Ovary (tissue), 7 donors: ENCODE measurements at regions not wholly inside any gene's neighbourhood (a gene's known extent, or its start where the extent isn't known, plus 50 kb on each side); places are given as distances from the start of the nearest gene placed in this dataset.
"Not testable (repeated sequence)": the region's sequence is repeated elsewhere in the genome, so short reads cannot be mapped to it uniquely, and the experiment has no call there.

Experiments used
- DNase-seq, 5 donors: peaks; one replicate each; pipeline ENCODE4 v3.0.0-alpha.2; 2019 to 2020
- H3K27ac ChIP-seq, 2 donors: fragments of 200-600 bp; one replicate each; pipeline versions ENCODE4 v1.5.1 to v1.8.0; 2019 to 2022
- H3K27me3 ChIP-seq: fragments of 200-600 bp; one replicate; pipeline ENCODE4 v1.8.0; 2022
- H3K36me3 ChIP-seq: fragments of 200-600 bp; sonication (generic); one replicate; pipeline ENCODE4 v1.5.1; 2019
- H3K4me1 ChIP-seq: one replicate; pipeline ENCODE4 v1.8.1; 2013; ENCODE audit warnings: mild to moderate bottlenecking, moderate library complexity; ENCODE audit not compliant: insufficient read depth
- H3K4me3 ChIP-seq: fragments of 200-600 bp; sonication (generic); one replicate; pipeline ENCODE4 v1.5.1; 2017
- H3K9me3 ChIP-seq, 2 donors: fragments of 200-600 bp in 1 of 2; sonication (generic) in 1 of 2; one replicate each; pipeline versions ENCODE4 v1.5.1 to v1.8.1; 2013 to 2019; ENCODE audit warnings: mild to moderate bottlenecking in 1 of 2, moderate library complexity in 1 of 2
- EP300 ChIP-seq: sonication (generic); formaldehyde crosslinking; IDR thresholded peaks from one replicate; pipeline ENCODE4 v1.6.1; 2017; ENCODE audit warnings: antibody characterized with exemption
- POLR2A ChIP-seq: fragments of 450-650 bp; IDR thresholded peaks from one replicate; pipeline ENCODE4 v1.6.1; 2017; ENCODE audit warnings: antibody characterized with exemption, mild to moderate bottlenecking, moderate library complexity
- WGBS, 3 donors: extraction: QIAGEN DNeasy Blood & Tissue Kit in 1 of 3; methylation state at CpG; one replicate each; pipeline versions ENCODE4 v1.1.5 to v1.1.7; 2013 to 2017; 5-methylcytosine and 5-hydroxymethylcytosine counted together
- intact Hi-C, 4 donors: fragments of 100-400 bp; cut with DNase I; formaldehyde crosslinking; loops; one replicate each; pipeline versions ENCODE4 v1.11.0 to v1.15.1; 2022 to 2023
- TF ChIP-seq, protein P1 (sequence below), 3 donors: fragments of 450-650 bp in 2 of 3; fragments of 200-600 bp in 1 of 3; IDR thresholded peaks; one replicate each; pipeline versions ENCODE4 v1.5.1 to v1.8.0; 2016 to 2022; ENCODE audit warnings: antibody characterized with exemption in 3 of 3, mild to moderate bottlenecking in 1 of 3
- donor health status: DM: no; HTN: no; CAD: no; lungs with moderate emphysema.
- donor health status: DM: no; HTN: no; CAD: no.
- donor health status: Bipolar disorder and iron deficiency.
- donor health status: DM: no; HTN: no; CAD: no.
- donor health status: DM: yes; HTN: yes; CAD: no.

DNA sequence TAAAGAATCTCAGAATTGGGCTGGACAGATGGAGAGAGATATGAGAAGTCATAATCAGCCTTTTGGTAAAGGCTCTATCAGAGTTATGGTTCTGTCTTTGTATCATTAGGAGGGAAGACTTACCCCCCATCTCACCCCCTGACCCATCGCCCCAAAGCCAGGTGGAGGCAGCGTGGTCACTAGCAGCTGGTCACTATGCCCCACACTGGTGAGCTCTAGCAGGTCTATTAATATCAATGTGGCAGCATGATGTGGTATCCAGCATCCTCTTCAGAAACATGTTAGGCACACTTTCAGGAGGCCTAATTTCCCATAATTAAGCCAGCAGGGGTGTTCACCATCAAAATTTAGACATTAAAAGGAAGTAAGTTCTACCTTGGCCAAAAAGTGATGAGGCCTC is 183.8 kb upstream of the COX10 start:
- WGBS, 3 donors = 68 to 97% (median 94%) methylated on average over 2 of the region's 2 CpGs
- intact Hi-C loops = no loop called here
- H3K4me3 ChIP-seq = no peak overlapping the region
- no peaks in the 10 kb centered on the region for H3K27me3 ChIP-seq
- H3K4me1 ChIP-seq = peaks cover 1% of the 10 kb centered on the region
- DNase-seq = no peak
- no peak overlapping the region for H3K27ac ChIP-seq
- H3K36me3 ChIP-seq = no peaks in the 10 kb centered on the region
- TF ChIP-seq EP300 = no peak
- TF ChIP-seq, protein P1, sequence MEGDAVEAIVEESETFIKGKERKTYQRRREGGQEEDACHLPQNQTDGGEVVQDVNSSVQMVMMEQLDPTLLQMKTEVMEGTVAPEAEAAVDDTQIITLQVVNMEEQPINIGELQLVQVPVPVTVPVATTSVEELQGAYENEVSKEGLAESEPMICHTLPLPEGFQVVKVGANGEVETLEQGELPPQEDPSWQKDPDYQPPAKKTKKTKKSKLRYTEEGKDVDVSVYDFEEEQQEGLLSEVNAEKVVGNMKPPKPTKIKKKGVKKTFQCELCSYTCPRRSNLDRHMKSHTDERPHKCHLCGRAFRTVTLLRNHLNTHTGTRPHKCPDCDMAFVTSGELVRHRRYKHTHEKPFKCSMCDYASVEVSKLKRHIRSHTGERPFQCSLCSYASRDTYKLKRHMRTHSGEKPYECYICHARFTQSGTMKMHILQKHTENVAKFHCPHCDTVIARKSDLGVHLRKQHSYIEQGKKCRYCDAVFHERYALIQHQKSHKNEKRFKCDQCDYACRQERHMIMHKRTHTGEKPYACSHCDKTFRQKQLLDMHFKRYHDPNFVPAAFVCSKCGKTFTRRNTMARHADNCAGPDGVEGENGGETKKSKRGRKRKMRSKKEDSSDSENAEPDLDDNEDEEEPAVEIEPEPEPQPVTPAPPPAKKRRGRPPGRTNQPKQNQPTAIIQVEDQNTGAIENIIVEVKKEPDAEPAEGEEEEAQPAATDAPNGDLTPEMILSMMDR (IDR thresholded peaks at IDR 0.05) = no peak
- TF ChIP-seq POLR2A = no peak
- H3K9me3 ChIP-seq = no peaks in the 10 kb centered on the region

DNA sequence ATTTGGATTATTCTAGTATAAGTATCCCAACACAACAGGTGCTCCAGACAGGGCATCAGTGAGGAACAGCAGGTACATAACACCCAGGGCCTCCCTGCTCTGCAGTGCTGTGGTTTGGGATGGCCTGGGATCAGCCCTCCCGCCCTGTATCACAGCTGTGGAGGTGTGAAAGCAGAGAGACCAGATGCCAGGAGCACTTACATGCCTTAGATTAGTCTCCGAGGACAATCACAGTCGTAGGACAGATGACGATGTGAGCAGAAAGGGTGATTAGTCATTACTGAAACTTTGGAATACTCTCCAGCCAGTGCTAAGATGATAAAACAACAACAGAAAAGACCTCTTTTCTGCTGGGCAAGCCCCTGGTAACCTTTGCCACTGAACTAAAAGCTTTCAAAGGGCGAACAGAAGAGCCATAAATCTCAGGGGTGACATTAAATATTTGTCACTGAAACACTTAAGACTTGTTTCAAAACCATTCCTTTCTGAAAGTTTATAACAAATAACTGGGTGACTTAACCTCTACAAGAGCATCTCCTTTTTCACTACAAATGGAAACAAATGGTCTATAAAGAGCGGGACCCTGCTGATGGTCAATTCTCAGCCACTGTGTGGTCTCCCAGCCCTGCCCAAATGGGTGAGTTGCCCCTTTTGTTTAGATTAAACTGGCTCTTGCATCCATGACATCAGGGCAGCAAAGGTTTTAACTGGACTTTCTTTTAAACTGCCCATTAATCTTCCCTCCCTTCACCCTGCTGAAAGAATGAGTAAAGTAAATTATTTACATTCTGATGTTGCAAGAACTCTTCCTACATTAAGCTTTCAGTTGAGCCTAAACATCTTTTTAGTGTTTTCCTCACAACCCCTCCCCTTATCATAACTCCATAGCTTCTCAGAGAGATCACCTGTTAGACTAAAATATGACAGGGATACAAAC is 183.1 kb upstream of the COX10 start:
- no peak overlapping the region for H3K27ac ChIP-seq
- H3K36me3 ChIP-seq = no peaks in the 10 kb centered on the region
- intact Hi-C loops = no loop called here
- peaks cover 1% of the 10 kb centered on the region for H3K4me1 ChIP-seq
- 70 to 81% (median 75%) methylated on average over 6 of the region's 6 CpGs for WGBS, 3 donors
- TF ChIP-seq POLR2A (no peak), EP300 (no peak)
- TF ChIP-seq, protein P1 (IDR thresholded peaks at IDR 0.05) = no peak
- no peak overlapping the region for H3K4me3 ChIP-seq
- no peak for DNase-seq
- H3K27me3 ChIP-seq = no peaks in the 10 kb centered on the region
- H3K9me3 ChIP-seq = no peaks in the 10 kb centered on the region

DNA sequence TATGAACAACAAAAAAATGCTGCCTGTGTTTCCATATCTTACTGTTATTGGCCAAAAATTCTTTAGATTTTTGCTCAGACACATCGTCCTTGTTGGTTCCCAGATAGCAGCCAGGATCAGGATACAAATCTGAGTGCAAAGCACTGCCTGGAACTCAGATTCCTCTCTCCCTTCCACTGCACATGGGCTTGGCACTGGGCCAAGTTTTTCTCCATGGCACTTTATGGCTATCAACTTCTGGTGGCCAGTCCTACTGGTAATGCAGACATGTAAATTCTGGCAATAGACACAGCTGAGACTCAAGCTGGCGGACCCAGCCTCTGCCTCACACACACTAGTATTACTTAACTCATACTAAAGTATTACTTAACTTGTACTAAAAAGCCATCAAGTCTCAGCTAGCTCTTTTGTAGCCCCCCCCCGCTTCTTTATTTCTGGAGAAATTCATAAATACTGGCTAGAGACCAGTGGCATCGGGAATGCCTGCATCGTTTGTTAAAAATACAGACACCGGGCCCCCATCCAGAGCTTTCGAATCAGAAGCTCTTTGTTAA is 181.2 kb upstream of the COX10 start:
- TF ChIP-seq EP300 (no peak), POLR2A (no peak)
- TF ChIP-seq, protein P1 (IDR thresholded peaks at IDR 0.05) = no peak
- H3K9me3 ChIP-seq = no peaks in the 10 kb centered on the region
- H3K27me3 ChIP-seq = no peaks in the 10 kb centered on the region
- H3K4me3 ChIP-seq = no peak overlapping the region
- H3K36me3 ChIP-seq = no peaks in the 10 kb centered on the region
- no peak overlapping the region for H3K27ac ChIP-seq
- DNase-seq = peak in 3 of 5 donors; percentile 11 to 28 (median 15)
- 69 to 70% (median 70%) methylated on average over 7 of the region's 7 CpGs for WGBS, 3 donors
- intact Hi-C loops = no loop called here
- peaks cover 1% of the 10 kb centered on the region for H3K4me1 ChIP-seq

DNA sequence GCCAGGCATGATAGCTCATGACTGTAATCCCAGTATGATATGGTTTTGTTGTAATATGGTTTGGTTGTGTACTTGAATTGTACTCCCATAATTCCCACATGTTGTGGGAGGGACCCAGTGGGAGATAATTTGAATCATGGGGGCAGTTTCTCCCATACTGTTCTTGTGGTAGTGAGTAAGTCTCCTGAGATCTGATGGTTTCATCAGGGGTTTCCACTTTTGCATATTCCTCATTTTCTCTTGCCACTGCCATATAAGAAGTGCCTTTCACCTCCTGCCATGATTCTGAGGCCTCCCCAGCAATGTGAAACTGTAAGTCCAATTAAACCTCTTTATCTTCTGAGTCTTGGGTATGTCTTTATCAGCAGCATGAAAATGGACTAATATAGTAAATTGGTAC is 160.3 kb upstream of the COX10 start:
- H3K36me3 ChIP-seq, intact Hi-C loops, H3K4me1 ChIP-seq, H3K9me3 ChIP-seq, H3K27ac ChIP-seq, H3K4me3 ChIP-seq, DNase-seq, H3K27me3 ChIP-seq: not testable (repeated sequence)

DNA sequence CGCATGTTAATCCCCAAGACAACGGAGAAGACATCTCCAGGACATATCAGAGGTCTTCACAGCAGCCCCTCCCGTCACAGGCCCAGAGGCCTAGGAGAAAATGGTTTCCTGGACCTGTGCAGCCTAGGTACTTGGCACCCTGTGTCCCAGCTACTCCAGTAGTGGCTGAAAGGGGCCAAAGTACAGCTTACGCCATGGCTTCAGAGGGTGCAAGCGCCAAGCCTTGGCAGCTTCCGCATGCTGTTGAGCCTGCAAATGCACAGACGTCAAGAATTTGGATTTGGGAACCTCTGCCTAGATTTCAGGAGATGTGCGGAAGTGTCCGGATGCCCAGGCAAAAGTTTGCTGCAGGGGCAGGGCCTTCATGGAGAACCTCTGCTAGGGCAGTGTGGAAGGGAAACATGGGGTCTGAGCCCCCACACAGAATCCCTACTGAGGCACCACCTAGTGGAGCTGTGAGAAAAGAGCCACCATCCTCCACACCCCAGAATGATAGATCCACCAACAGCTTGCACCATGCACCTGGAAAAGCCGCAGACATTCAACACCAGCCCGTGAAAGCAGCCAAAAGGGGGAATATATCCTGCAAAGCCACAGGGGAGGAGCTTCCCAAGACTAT is 159.3 kb upstream of the COX10 start:
- no peaks in the 10 kb centered on the region for H3K4me1 ChIP-seq
- H3K9me3 ChIP-seq = no peaks in the 10 kb centered on the region
- intact Hi-C loops = no loop called here
- no peak overlapping the region for H3K4me3 ChIP-seq
- 92 to 94% (median 93%) methylated on average over 11 of the region's 11 CpGs for WGBS, 3 donors
- TF ChIP-seq POLR2A (no peak), EP300 (no peak)
- TF ChIP-seq, protein P1 (IDR thresholded peaks at IDR 0.05) = no peak
- H3K27ac ChIP-seq = no peak overlapping the region
- DNase-seq = no peak
- no peaks in the 10 kb centered on the region for H3K27me3 ChIP-seq
- H3K36me3 ChIP-seq = no peaks in the 10 kb centered on the region
